ENCODE measurements at regions not wholly inside any gene's neighbourhood (a gene's known extent, or its start where the extent isn't known, plus 50 kb on each side); places are given as distances from the start of the nearest gene placed in this dataset.
A peak's percentile ranks its signal among the peaks of the same experiment; 100 is the strongest.

DNA sequence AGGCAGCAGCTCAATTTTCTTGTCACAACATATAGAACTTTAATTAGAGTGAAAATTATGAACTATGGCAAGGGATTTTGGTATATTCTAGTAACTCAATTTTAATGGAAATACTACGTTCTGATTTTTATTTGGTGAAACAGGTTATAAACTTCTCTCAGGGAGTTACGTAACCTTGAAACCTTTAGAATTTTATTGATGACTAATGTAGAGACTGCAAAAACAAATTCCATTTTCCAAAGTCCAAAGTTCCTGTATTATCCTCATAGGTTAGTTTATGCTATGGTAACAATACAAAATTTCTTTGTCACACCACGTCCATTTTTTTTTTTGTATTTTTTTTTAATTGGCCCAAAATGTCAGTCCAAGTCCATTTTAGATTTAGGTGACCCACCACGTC, 185.7 kb downstream of the KLF5 start:
- no peak overlapping the region for H3K4me2 ChIP-seq (ENCODE audit: low read length)
- peak; percentile 62 for DNase-seq
- no peak overlapping the region for H3K9ac ChIP-seq (ENCODE audit: low read length)
- no peaks in the 10 kb centered on the region for H3K27me3 ChIP-seq (ENCODE audit: low read length)
- no peaks in the 10 kb centered on the region for H3K9me2 ChIP-seq (replicated peaks; ENCODE audit: low read length)
- TF ChIP-seq, protein P1, sequence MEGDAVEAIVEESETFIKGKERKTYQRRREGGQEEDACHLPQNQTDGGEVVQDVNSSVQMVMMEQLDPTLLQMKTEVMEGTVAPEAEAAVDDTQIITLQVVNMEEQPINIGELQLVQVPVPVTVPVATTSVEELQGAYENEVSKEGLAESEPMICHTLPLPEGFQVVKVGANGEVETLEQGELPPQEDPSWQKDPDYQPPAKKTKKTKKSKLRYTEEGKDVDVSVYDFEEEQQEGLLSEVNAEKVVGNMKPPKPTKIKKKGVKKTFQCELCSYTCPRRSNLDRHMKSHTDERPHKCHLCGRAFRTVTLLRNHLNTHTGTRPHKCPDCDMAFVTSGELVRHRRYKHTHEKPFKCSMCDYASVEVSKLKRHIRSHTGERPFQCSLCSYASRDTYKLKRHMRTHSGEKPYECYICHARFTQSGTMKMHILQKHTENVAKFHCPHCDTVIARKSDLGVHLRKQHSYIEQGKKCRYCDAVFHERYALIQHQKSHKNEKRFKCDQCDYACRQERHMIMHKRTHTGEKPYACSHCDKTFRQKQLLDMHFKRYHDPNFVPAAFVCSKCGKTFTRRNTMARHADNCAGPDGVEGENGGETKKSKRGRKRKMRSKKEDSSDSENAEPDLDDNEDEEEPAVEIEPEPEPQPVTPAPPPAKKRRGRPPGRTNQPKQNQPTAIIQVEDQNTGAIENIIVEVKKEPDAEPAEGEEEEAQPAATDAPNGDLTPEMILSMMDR (conservative IDR thresholded peaks at IDR 0.05; ENCODE audit: low read depth, low read length) = no peak
- TF ChIP-seq EZH2 (IDR thresholded peaks at IDR 0.05; ENCODE audit: low read length, unreplicated experiment) (no peak), EZH2phosphoT487 (IDR thresholded peaks at IDR 0.05; ENCODE audit: borderline replicate concordance, low read length) (no peak)
- H4K20me1 ChIP-seq (ENCODE audit: low read length) = no peaks in the 10 kb centered on the region
- ChIA-PET CTCF (no interaction called here), POLR2A (ENCODE audit: unreplicated experiment) (no interaction called here)
- no peak for ATAC-seq
- H2AFZ ChIP-seq (ENCODE audit: low read length) = no peak overlapping the region
- H3K4me3 ChIP-seq (ENCODE audit: low read length) = no peak overlapping the region
- no peaks in the 10 kb centered on the region for H3K79me2 ChIP-seq (ENCODE audit: low read length)
- BruUV-seq (replicated peaks) = no TSS peak
- H3K27ac ChIP-seq (ENCODE audit: low read length) = peak overlapping the region; percentile 21
- intact Hi-C loops (cut with micrococcal nuclease) = no loop called here
- peaks cover 20% of the 10 kb centered on the region for H3K4me1 ChIP-seq (ENCODE audit: insufficient read depth, low read length)
- no peaks in the 10 kb centered on the region for H3F3A ChIP-seq (ENCODE audit: low read length, unreplicated experiment)
- no peaks in the 10 kb centered on the region for H3K9me3 ChIP-seq (ENCODE audit: low read length)
- H3K36me3 ChIP-seq (ENCODE audit: low read depth, low read length) = no peaks in the 10 kb centered on the region

DNA sequence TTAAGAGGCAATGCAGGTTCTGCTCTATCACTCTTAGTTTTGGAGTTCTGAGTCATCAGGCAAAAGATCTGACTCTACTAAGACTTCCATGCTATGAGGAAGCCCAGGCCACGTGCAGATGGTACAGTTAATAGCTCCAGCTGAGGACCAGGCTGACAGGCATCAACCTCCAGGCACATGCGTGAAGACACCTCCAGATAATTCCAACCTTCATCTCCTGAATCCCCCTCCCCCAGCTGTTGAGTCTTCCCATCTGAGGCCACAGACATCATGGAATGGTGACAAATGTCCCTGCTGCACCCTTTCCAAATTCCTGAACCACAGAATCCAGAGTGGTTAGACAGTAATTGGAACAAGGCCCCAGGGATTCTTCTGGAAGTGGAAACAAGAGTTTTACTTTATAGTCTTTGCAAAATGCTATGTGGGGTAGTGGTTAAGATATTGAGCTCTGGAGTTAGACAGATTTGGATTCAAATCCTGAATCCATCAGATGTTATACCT, 183.8 kb downstream of the KLF5 start:
- Histone ChIP-seq H2AFZ (ENCODE audit: low read length) (no peak overlapping the region), H3K79me2 (ENCODE audit: low read length) (no peaks in the 10 kb centered on the region), H3K27ac (ENCODE audit: low read length) (no peak overlapping the region), H3F3A (ENCODE audit: low read length, unreplicated experiment) (no peaks in the 10 kb centered on the region), H3K4me2 (ENCODE audit: low read length) (no peak overlapping the region), H3K27me3 (ENCODE audit: low read length) (no peaks in the 10 kb centered on the region), H3K4me1 (ENCODE audit: insufficient read depth, low read length) (0 out of 2 replicates have a peak, but pooled peaks cover 6% of the 10 kb centered on the region), H4K20me1 (ENCODE audit: low read length) (no peaks in the 10 kb centered on the region), H3K4me3 (ENCODE audit: low read length) (no peak overlapping the region), H3K9me3 (ENCODE audit: low read length) (no peaks in the 10 kb centered on the region), H3K9ac (ENCODE audit: low read length) (no peak overlapping the region), H3K36me3 (ENCODE audit: low read depth, low read length) (no peaks in the 10 kb centered on the region), H3K9me2 (replicated peaks; ENCODE audit: low read length) (no peaks in the 10 kb centered on the region)
- ChIA-PET POLR2A (ENCODE audit: unreplicated experiment) (no interaction called here), CTCF (no interaction called here)
- DNase-seq (no peak), ATAC-seq (no peak)
- intact Hi-C loops (cut with micrococcal nuclease) = no loop called here
- TF ChIP-seq EZH2phosphoT487 (IDR thresholded peaks at IDR 0.05; ENCODE audit: borderline replicate concordance, low read length) = no peak
- no peak for TF ChIP-seq EZH2 (IDR thresholded peaks at IDR 0.05; ENCODE audit: low read length, unreplicated experiment)
- TF ChIP-seq, protein P1 (conservative IDR thresholded peaks at IDR 0.05; ENCODE audit: low read depth, low read length) = no peak
- BruUV-seq (replicated peaks) = no TSS peak

DNA sequence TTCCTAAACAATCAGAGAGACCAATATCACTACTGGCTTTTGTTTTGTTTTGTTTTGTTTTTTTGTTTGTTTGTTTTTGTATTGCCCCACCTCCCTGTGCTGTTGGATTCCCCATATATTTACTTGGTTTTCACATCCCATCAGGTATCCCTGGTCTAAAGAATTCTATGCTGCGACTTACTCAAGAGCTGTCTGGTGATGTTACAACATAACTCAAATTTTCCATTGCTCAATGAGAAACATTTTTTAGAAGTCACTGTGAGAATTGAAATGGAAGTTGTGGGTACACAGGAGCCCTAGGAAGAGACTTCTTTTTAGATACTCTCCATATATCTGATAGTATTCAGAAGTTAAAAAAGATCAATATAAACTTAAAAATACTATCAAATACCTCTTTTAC, 181.4 kb downstream of the KLF5 start:
- TF ChIP-seq EZH2 (IDR thresholded peaks at IDR 0.05; ENCODE audit: low read length, unreplicated experiment) (no peak), EZH2phosphoT487 (IDR thresholded peaks at IDR 0.05; ENCODE audit: borderline replicate concordance, low read length) (no peak)
- TF ChIP-seq, protein P1 (conservative IDR thresholded peaks at IDR 0.05; ENCODE audit: low read depth, low read length) = no peak
- Histone ChIP-seq H3K9ac (ENCODE audit: low read length) (no peak overlapping the region), H3K4me2 (ENCODE audit: low read length) (no peak overlapping the region), H3K9me3 (ENCODE audit: low read length) (no peaks in the 10 kb centered on the region), H3K36me3 (ENCODE audit: low read depth, low read length) (no peaks in the 10 kb centered on the region), H3K4me3 (ENCODE audit: low read length) (no peak overlapping the region), H2AFZ (ENCODE audit: low read length) (no peak overlapping the region), H3F3A (ENCODE audit: low read length, unreplicated experiment) (no peaks in the 10 kb centered on the region), H3K9me2 (replicated peaks; ENCODE audit: low read length) (no peaks in the 10 kb centered on the region), H4K20me1 (ENCODE audit: low read length) (no peaks in the 10 kb centered on the region), H3K27me3 (ENCODE audit: low read length) (no peaks in the 10 kb centered on the region), H3K4me1 (ENCODE audit: insufficient read depth, low read length) (0 out of 2 replicates have a peak, but pooled peaks cover 6% of the 10 kb centered on the region), H3K79me2 (ENCODE audit: low read length) (no peaks in the 10 kb centered on the region), H3K27ac (ENCODE audit: low read length) (no peak overlapping the region)
- DNase-seq (no peak), ATAC-seq (no peak)
- POLR2A ChIA-PET (ENCODE audit: unreplicated experiment) = no interaction called here
- CTCF ChIA-PET = no interaction called here
- intact Hi-C loops (cut with micrococcal nuclease) = no loop called here
- BruUV-seq (replicated peaks) = no TSS peak

Data from PC-3 (cell line).